ENCODE measurements at regions not wholly inside any gene's neighbourhood (a gene's known extent, or its start where the extent isn't known, plus 50 kb on each side); places are given as distances from the start of the nearest gene placed in this dataset.

DNA sequence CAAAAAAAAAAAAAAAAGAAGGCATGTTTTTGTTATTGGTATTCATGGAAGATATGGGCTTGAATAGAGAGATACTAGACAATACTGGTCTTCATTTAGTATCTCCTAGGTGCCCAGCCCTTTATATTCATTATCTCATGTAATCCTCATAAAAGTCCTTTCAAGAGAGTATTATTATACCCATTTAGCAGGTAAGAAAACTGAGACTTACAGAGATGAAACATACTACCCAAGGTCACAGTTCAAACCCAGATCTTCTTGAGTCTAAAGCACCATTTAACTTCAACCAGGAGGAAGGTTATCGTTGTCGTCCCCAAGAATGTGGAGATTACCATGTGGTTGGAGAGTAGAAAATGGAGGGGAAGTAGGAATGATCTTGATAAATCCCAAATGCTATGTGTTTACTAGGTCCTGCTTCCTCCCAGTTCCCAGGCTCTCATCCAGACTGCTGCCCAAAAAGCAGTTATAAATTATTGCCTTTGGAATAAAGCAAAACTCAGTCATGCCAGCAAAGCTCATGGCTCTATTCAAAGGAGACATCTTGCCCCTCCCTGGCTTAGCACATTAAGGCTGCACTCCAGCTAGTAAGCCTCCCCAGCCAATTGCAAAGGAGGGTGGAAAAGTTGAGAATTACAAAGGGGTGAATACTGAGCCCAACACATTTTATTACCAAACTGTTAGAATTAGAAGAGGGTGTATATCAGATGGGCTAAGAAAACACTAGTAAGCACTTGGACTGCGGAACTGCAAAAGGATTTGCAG lies 163.9 kb downstream of the PIK3R1 start:
- intact Hi-C loops (cut with DNase I; ENCODE audit: low total_unique reads), result no loop called here
- Histone ChIP-seq H3K27me3 (no peaks in the 10 kb centered on the region), H3K4me1 (peaks cover 0 to 86% (median 41%) of the 10 kb centered on the region in 4 donors), H3K27ac (peak overlapping the region; percentile 74 to 80), H3K9me3 (no peaks in the 10 kb centered on the region), H3K36me3 (no peaks in the 10 kb centered on the region), H3K4me3 (no peak overlapping the region)
- DNase-seq, result peak; percentile 68 to 82
- TF ChIP-seq, protein P1, sequence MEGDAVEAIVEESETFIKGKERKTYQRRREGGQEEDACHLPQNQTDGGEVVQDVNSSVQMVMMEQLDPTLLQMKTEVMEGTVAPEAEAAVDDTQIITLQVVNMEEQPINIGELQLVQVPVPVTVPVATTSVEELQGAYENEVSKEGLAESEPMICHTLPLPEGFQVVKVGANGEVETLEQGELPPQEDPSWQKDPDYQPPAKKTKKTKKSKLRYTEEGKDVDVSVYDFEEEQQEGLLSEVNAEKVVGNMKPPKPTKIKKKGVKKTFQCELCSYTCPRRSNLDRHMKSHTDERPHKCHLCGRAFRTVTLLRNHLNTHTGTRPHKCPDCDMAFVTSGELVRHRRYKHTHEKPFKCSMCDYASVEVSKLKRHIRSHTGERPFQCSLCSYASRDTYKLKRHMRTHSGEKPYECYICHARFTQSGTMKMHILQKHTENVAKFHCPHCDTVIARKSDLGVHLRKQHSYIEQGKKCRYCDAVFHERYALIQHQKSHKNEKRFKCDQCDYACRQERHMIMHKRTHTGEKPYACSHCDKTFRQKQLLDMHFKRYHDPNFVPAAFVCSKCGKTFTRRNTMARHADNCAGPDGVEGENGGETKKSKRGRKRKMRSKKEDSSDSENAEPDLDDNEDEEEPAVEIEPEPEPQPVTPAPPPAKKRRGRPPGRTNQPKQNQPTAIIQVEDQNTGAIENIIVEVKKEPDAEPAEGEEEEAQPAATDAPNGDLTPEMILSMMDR (IDR thresholded peaks at IDR 0.05), result no peak

DNA sequence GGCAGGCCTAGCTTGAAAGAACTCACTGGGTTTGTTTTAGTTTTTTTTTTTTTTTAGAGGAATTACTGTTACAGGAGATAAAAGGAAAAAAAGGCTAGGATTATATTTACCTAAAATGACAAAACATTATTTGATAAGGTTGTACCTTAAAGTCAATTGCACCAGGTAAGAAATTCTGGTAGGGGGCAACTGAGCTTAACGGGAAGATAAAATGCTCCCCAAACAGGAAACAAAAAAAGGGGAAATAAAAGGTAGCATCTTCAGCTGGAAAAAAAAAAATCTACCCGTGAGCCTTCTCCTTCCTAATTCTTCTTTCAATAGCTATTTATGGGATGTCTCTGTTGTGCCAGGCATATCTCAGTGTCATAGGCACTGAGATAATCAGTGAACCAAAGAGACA lies 164.5 kb downstream of the PIK3R1 start:
- TF ChIP-seq, protein P1 (IDR thresholded peaks at IDR 0.05), result no peak

DNA sequence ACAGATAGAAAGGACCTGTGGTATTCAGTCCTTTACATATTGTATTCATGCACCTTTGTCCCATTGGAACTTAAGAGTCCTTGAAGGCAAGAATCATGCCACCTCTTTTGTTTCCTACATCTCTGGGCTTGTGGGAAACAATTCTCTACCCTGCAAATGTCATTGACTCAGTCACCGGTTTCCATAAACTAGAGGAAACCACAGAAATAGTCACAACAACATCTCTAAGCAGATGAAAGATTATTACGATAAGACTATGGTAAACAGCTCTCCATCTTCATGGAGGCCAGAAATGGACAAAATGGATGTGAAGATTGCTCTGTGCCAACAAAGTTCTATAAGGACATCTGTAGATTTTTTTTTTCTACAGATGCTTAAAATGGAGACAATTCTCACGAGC lies 165.5 kb downstream of the PIK3R1 start:
- Histone ChIP-seq H3K27me3 (no peaks in the 10 kb centered on the region), H3K36me3 (no peaks in the 10 kb centered on the region), H3K9me3 (no peaks in the 10 kb centered on the region), H3K4me1 (peaks cover 0 to 78% (median 33%) of the 10 kb centered on the region in 4 donors), H3K4me3 (no peak overlapping the region), H3K27ac (peak overlapping the region; percentile 72 to 74)
- no peak for DNase-seq
- TF ChIP-seq, protein P1 (IDR thresholded peaks at IDR 0.05), result no peak
- intact Hi-C loops (cut with DNase I; ENCODE audit: low total_unique reads), result no loop called here

More for the DNA sequence above, 164.5 kb downstream of the PIK3R1 start:
- intact Hi-C loops (cut with DNase I; ENCODE audit: low total_unique reads), result no loop called here
- H3K27ac ChIP-seq, result peak overlapping the region; percentile 74 to 80
- DNase-seq, result no peak
- no peaks in the 10 kb centered on the region for H3K36me3 ChIP-seq
- H3K4me1 ChIP-seq, result peaks cover 0 to 80% (median 36%) of the 10 kb centered on the region in 4 donors
- no peak overlapping the region for H3K4me3 ChIP-seq
- H3K27me3 ChIP-seq, result no peaks in the 10 kb centered on the region
- no peaks in the 10 kb centered on the region for H3K9me3 ChIP-seq

DNA sequence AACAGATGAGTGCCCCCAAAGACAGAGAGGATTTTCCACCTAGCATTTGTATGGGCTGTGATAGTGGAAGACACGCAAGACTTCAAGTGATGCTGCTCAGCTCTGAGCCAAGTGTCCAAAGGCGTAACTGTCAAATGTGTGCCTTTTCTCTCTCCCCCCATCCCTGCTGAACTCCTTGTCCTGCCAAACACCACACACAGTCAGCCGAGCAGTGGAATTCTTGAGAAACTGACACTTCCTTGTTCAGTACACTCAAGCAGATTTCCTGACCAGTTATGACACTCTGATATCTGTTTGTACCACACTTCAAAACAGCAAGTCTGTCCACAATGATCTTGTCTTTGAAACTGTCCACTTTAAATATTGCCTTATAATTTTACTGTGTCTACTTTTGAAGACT lies 166.4 kb downstream of the PIK3R1 start:
- Histone ChIP-seq H3K27me3 (no peaks in the 10 kb centered on the region), H3K4me3 (no peak overlapping the region), H3K9me3 (no peaks in the 10 kb centered on the region), H3K27ac (peak overlapping the region; percentile 72 to 74), H3K36me3 (no peaks in the 10 kb centered on the region), H3K4me1 (peaks cover 0 to 72% (median 31%) of the 10 kb centered on the region in 4 donors)
- intact Hi-C loops (cut with DNase I; ENCODE audit: low total_unique reads), result no loop called here
- TF ChIP-seq, protein P1 (IDR thresholded peaks at IDR 0.05), result no peak
- peak; percentile 84 for DNase-seq

DNA sequence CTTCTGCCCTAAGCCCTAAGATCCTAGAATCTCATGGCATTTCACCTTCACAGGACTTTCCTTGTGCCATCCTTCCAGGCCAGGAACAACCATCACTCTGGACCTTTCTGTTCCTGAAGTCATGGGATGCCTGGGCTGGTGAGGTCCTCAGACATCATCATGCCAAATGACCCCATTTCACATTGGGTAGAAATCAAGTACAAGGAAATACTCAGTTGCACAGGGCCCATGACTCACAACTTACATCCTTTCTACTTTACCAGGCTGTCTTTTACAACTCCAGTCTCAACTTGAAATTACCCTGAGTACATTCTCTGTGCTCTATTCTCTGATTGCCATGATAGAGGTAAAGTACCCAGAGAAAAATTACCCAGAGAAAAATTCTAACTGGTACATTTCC lies 167.1 kb downstream of the PIK3R1 start:
- TF ChIP-seq, protein P1 (IDR thresholded peaks at IDR 0.05), result no peak
- Histone ChIP-seq H3K27ac (peak overlapping the region; percentile 72 to 74), H3K36me3 (no peaks in the 10 kb centered on the region), H3K27me3 (no peaks in the 10 kb centered on the region), H3K4me3 (no peak overlapping the region), H3K4me1 (peaks cover 0 to 65% (median 30%) of the 10 kb centered on the region in 4 donors), H3K9me3 (no peaks in the 10 kb centered on the region)
- intact Hi-C loops (cut with DNase I; ENCODE audit: low total_unique reads), result no loop called here
- DNase-seq, result peak; percentile 41 to 72
